DND-41 (cell line): ENCODE measurements at regions not wholly inside any gene's neighbourhood (a gene's known extent, or its start where the extent isn't known, plus 50 kb on each side); places are given as distances from the start of the nearest gene placed in this dataset.

Experiments
- ATAC-seq: fragments of 200-7000 bp; cut with Tn5 transposase; 3 replicates; pipeline ENCODE4 v1.9.1; 2021; ENCODE audit warnings: low read depth; ENCODE audit not compliant: insufficient read depth
- DNase-seq: peaks from one replicate; pipeline ENCODE4 v3.0.0-alpha.2; 2020
- H2AFZ ChIP-seq: 2 replicates; pipeline ENCODE4 v1.6.0; 2012; ENCODE audit warnings: low read depth, low read length
- H3K27ac ChIP-seq: 2 replicates; pipeline ENCODE4 v1.5.1; 2012; ENCODE audit warnings: low read length, inconsistent platforms
- H3K27me3 ChIP-seq: fragments of 200-600 bp; sonication (generic); 2 replicates; pipeline ENCODE4 v1.6.0; 2012; ENCODE audit warnings: low read length, mild to moderate bottlenecking, inconsistent platforms; ENCODE audit not compliant: insufficient read depth, poor library complexity
- H3K36me3 ChIP-seq: 2 replicates; pipeline ENCODE4 v1.5.1; 2012; ENCODE audit warnings: low read length, inconsistent platforms; ENCODE audit not compliant: insufficient read depth
- H3K4me1 ChIP-seq: 2 replicates; pipeline ENCODE4 v1.5.1; 2012; ENCODE audit warnings: mild to moderate bottlenecking, low read length; ENCODE audit not compliant: insufficient read depth
- H3K4me2 ChIP-seq: 2 replicates; pipeline ENCODE4 v1.6.0; 2012; ENCODE audit warnings: mild to moderate bottlenecking, moderate library complexity, low read length, inconsistent platforms; ENCODE audit not compliant: insufficient read depth
- H3K4me3 ChIP-seq, 2 experiments: fragments of 200-600 bp in 1 of 2; shearing (Covaris generic) in 1 of 2; 2 replicates each; pipeline ENCODE4 v1.5.1; 2012 to 2016; ENCODE audit warnings: inconsistent platforms in 2 of 2, low read length in 2 of 2, mild to moderate bottlenecking in 2 of 2, low read depth in 1 of 2, moderate library complexity in 1 of 2
- H3K79me2 ChIP-seq: 2 replicates; pipeline ENCODE4 v1.6.0; 2012; ENCODE audit warnings: low read length, inconsistent platforms; ENCODE audit not compliant: insufficient read depth
- H3K9ac ChIP-seq: 2 replicates; pipeline ENCODE4 v1.6.0; 2012; ENCODE audit warnings: low read depth, mild to moderate bottlenecking, inconsistent platforms, low read length, moderate library complexity
- H3K9me3 ChIP-seq: 2 replicates; pipeline ENCODE4 v1.5.1; 2012; ENCODE audit warnings: low read length, moderate library complexity, mild to moderate bottlenecking, inconsistent platforms; ENCODE audit not compliant: insufficient read depth, severe bottlenecking
- H4K20me1 ChIP-seq: 2 replicates; pipeline ENCODE4 v1.6.0; 2012; ENCODE audit warnings: low read length; ENCODE audit not compliant: insufficient read depth
- EZH2 ChIP-seq: IDR thresholded peaks from 3 replicates; pipeline ENCODE4 v1.6.1; 2012; ENCODE audit warnings: borderline replicate concordance, low read depth, mild to moderate bottlenecking, moderate library complexity, low read length, inconsistent platforms; ENCODE audit not compliant: severe bottlenecking
- TF ChIP-seq, protein P1 (sequence below): IDR thresholded peaks from 2 replicates; pipeline ENCODE4 v1.5.1; 2012; ENCODE audit warnings: borderline replicate concordance, low read length, moderate library complexity, mild to moderate bottlenecking; ENCODE audit not compliant: poor library complexity, severe bottlenecking; ENCODE audit errors: extremely low read depth

GRCh38 chr16:77553130-77553529, 118.3 kb upstream of the ADAMTS18 start:
- Histone ChIP-seq H3K9me3 (no peaks in the 10 kb centered on the region), H3K4me2 (no peak overlapping the region), H3K4me1 (no peaks in the 10 kb centered on the region), H3K36me3 (no peaks in the 10 kb centered on the region), H3K4me3 (no peak overlapping the region), H4K20me1 (no peaks in the 10 kb centered on the region), H3K9ac (no peak overlapping the region), H3K27ac (no peak overlapping the region), H2AFZ (no peak overlapping the region), H3K27me3 (peaks cover 12% of the 10 kb centered on the region), H3K79me2 (no peaks in the 10 kb centered on the region)
- ATAC-seq (no peak), DNase-seq (no peak)
- TF ChIP-seq EZH2 = no peak
- TF ChIP-seq, protein P1, sequence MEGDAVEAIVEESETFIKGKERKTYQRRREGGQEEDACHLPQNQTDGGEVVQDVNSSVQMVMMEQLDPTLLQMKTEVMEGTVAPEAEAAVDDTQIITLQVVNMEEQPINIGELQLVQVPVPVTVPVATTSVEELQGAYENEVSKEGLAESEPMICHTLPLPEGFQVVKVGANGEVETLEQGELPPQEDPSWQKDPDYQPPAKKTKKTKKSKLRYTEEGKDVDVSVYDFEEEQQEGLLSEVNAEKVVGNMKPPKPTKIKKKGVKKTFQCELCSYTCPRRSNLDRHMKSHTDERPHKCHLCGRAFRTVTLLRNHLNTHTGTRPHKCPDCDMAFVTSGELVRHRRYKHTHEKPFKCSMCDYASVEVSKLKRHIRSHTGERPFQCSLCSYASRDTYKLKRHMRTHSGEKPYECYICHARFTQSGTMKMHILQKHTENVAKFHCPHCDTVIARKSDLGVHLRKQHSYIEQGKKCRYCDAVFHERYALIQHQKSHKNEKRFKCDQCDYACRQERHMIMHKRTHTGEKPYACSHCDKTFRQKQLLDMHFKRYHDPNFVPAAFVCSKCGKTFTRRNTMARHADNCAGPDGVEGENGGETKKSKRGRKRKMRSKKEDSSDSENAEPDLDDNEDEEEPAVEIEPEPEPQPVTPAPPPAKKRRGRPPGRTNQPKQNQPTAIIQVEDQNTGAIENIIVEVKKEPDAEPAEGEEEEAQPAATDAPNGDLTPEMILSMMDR = no peak

GRCh38 chr16:77555126-77555525, 120.3 kb upstream of the ADAMTS18 start:
- TF ChIP-seq EZH2 = no peak
- TF ChIP-seq, protein P1 = no peak
- DNase-seq = no peak
- H3K27me3 ChIP-seq = peaks cover 12% of the 10 kb centered on the region
- no peaks in the 10 kb centered on the region for H3K79me2 ChIP-seq
- H3K9ac ChIP-seq = no peak overlapping the region
- no peak overlapping the region for H3K4me3 ChIP-seq
- no peaks in the 10 kb centered on the region for H3K36me3 ChIP-seq
- H2AFZ ChIP-seq = no peak overlapping the region
- H4K20me1 ChIP-seq = no peaks in the 10 kb centered on the region
- H3K4me2 ChIP-seq = no peak overlapping the region
- H3K9me3 ChIP-seq = no peaks in the 10 kb centered on the region
- no peak for ATAC-seq
- H3K4me1 ChIP-seq = no peaks in the 10 kb centered on the region
- no peak overlapping the region for H3K27ac ChIP-seq

DNA sequence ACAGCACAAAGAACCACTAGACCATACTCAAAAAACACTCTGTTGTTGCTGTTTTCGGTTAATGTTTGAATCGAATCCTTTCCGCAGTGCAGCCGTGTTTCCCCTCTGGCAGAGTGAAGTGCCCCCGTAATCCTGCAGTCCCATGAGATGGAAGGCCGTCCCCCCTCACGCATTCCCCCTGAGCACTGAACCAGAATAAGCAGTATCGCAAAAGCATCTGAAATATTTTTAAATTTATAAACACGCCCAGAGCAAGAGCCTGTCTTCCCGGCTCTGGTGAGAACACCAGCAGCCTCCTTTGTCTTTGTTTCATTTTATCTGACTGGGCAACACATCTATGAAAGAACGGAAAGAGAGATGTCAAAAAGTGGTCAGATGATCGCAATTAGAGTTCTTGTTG, 121.0 kb upstream of the ADAMTS18 start:
- ATAC-seq (no peak), DNase-seq (no peak)
- no peaks in the 10 kb centered on the region for H3K79me2 ChIP-seq
- H3K4me2 ChIP-seq = no peak overlapping the region
- H3K27ac ChIP-seq = no peak overlapping the region
- H3K4me3 ChIP-seq = no peak overlapping the region
- TF ChIP-seq, protein P1 = no peak
- no peak for TF ChIP-seq EZH2
- H3K4me1 ChIP-seq = no peaks in the 10 kb centered on the region
- H4K20me1 ChIP-seq = no peaks in the 10 kb centered on the region
- H3K27me3 ChIP-seq = peaks cover 13% of the 10 kb centered on the region
- no peak overlapping the region for H2AFZ ChIP-seq
- no peaks in the 10 kb centered on the region for H3K9me3 ChIP-seq
- H3K36me3 ChIP-seq = no peaks in the 10 kb centered on the region
- no peak overlapping the region for H3K9ac ChIP-seq
